CD1c-positive myeloid dendritic cell (primary cell): ENCODE measurements at regions not wholly inside any gene's neighbourhood (a gene's known extent, or its start where the extent isn't known, plus 50 kb on each side); places are given as distances from the start of the nearest gene placed in this dataset.

ENCODE experiments used
- DNase-seq: peaks from one replicate; pipeline ENCODE4 v3.0.0-alpha.2; 2016; ENCODE audit errors: extremely low spot score

GRCh38 chr1:59242370-59242769 is 54.5 kb upstream of the FGGY start:
- no peak for DNase-seq

DNA sequence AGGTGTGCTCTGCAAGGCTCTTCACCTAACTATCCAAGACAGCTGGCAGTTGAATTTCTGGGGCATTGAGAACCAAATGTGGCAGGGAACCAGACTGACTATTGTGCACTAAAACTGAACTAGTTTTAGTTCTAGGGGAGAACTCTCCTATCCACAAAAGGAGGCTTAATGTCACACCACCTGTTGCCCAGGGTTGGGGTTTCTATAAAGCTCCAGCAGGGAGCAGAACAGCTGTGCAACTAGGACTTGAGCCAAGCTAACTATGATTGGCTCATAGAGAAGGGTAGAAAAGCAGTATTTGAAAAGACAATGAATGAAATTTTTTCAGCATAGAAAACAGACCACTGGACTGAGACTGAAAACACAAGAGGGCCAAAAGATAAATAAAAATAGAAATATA is 53.3 kb upstream of the FGGY start:
- no peak for DNase-seq

DNA sequence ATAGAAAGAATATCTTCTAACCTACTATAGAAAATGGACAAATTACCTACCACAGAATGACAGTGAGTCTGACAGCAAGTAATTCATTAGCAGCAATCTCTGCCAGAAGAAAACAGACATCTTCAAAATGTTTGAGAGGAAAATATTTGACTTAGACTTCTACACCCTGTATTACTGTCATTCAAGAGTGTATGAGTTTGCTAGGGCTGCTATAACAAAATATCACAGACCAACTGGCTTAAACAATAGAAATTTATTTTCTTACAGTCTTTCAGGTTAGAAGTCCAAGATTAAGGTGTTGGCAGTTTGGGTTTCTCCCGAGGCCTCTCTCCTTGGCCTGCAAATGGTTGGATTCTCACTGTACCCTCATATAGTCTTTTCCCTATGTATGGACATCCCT is 52.9 kb upstream of the FGGY start:
- DNase-seq = no peak

DNA sequence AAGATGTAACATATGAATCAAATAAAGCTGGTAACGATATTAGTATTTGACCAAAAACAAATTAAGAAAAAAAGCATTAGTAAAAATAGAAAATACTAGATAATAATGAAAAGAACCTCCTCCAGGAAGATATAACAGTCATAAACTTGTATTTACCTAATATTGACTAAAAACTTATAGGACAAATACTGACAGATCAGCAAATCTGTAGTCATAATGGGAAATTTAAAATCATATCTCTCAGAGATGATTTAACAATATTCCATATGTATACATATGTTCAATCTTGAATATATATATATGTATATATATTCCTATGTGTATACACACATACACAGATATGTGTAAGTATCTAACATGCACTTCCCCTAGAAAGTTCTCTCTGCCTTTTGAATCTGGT is 52.0 kb upstream of the FGGY start:
- DNase-seq = no peak
